Fibroblast of lung (primary cell): ENCODE measurements at regions not wholly inside any gene's neighbourhood (a gene's known extent, or its start where the extent isn't known, plus 50 kb on each side); places are given as distances from the start of the nearest gene placed in this dataset.

Experiments used
- CTCF ChIP-seq, 2 donors: IDR thresholded peaks in 1 of 2; conservative IDR thresholded peaks in 1 of 2; 1 replicate in 1 of 2; 2 replicates in 1 of 2; pipeline ENCODE4 v1.5.1; 2011 to 2012; ENCODE audit warnings: low read length in 2 of 2, control low read depth in 1 of 2, inconsistent platforms in 1 of 2, low read depth in 1 of 2, mild to moderate bottlenecking in 1 of 2
- EZH2 ChIP-seq: IDR thresholded peaks from 2 replicates; pipeline ENCODE4 v1.5.1; 2012; ENCODE audit warnings: low read length, control low read depth, mild to moderate bottlenecking; ENCODE audit errors: missing control alignments

DNA sequence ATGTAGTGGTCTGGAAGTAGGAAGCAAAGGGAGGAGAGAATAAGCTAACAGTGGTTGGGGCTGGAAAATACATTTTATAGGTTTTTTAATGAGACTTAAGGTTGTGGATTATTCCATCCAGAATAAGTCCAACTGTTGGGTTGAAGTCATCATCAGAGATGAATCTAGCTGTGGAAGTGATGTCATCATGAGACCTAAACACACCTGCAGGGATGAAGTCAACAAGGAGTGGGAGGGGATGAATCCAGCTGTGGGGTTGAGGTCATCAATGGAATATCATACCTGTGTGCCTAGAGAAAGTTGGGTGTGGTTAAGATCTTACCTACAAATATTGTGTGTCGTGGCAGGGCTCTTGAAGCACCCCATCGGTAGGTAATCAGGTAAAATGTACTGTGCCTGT, 730.7 kb downstream of the RFPL4B start:
- TF ChIP-seq CTCF (conservative IDR thresholded peaks at IDR 0.05 in 1 of 2, IDR thresholded peaks at IDR 0.05 in 1 of 2; ENCODE audit: low read depth in 1 of 2, low read length in 2 of 2) (no peak), EZH2 (no peak)
